HCT116 (cell line): ENCODE measurements at regions not wholly inside any gene's neighbourhood (a gene's known extent, or its start where the extent isn't known, plus 50 kb on each side); places are given as distances from the start of the nearest gene placed in this dataset.

Experiments
- EGR1 ChIP-seq: IDR thresholded peaks from 2 replicates; pipeline ENCODE4 v1.6.1; 2012; ENCODE audit warnings: low read depth
- EZH2phosphoT487 ChIP-seq: fragments of 200-600 bp; IDR thresholded peaks from 2 replicates; pipeline ENCODE4 v1.6.1; 2018; ENCODE audit warnings: antibody characterized with exemption, borderline replicate concordance
- TF ChIP-seq, protein P1 (sequence below), 3 experiments: fragments of 200-600 bp in 1 of 3; sonication (generic) in 1 of 3; IDR thresholded peaks in 2 of 3; conservative IDR thresholded peaks in 1 of 3; 2 replicates each; pipeline ENCODE4 v1.5.1; 2012 to 2017; ENCODE audit warnings: low read depth in 2 of 3, low read length in 2 of 3, antibody characterized with exemption in 1 of 3, borderline replicate concordance in 1 of 3, control low read depth in 1 of 3, mild to moderate bottlenecking in 1 of 3, mixed read lengths in 1 of 3, mixed run types in 1 of 3, moderate library complexity in 1 of 3; ENCODE audit not compliant: insufficient read depth in 1 of 3

DNA sequence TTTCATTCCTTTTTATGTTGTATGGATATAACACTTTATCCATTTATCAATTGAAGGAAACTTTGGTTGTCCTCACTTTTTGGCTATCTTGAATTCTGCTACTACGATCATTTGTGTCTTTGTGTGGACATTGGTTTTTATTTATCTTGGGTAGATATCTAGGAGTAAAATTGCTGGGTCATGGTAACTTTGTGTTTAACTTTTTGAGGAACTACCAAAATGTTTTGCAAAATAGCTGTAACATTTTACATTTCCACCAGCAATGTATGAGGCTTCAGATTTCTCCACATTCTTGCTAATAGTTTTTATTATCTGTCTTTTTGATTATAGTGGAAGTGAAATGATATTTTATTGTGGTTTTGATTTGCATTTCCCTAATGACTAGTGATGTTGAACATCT, 55.6 kb downstream of the TLNRD1 start:
- TF ChIP-seq, protein P1, sequence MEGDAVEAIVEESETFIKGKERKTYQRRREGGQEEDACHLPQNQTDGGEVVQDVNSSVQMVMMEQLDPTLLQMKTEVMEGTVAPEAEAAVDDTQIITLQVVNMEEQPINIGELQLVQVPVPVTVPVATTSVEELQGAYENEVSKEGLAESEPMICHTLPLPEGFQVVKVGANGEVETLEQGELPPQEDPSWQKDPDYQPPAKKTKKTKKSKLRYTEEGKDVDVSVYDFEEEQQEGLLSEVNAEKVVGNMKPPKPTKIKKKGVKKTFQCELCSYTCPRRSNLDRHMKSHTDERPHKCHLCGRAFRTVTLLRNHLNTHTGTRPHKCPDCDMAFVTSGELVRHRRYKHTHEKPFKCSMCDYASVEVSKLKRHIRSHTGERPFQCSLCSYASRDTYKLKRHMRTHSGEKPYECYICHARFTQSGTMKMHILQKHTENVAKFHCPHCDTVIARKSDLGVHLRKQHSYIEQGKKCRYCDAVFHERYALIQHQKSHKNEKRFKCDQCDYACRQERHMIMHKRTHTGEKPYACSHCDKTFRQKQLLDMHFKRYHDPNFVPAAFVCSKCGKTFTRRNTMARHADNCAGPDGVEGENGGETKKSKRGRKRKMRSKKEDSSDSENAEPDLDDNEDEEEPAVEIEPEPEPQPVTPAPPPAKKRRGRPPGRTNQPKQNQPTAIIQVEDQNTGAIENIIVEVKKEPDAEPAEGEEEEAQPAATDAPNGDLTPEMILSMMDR (IDR thresholded peaks at IDR 0.05 in 2 of 3, conservative IDR thresholded peaks at IDR 0.05 in 1 of 3; ENCODE audit: borderline replicate concordance in 1 of 3, insufficient read depth in 1 of 3, low read depth in 2 of 3, low read length in 2 of 3): no peak
- TF ChIP-seq EZH2phosphoT487 (no peak), EGR1 (no peak)
